ENCODE measurements at regions not wholly inside any gene's neighbourhood (a gene's known extent, or its start where the extent isn't known, plus 50 kb on each side); places are given as distances from the start of the nearest gene placed in this dataset.

DNA sequence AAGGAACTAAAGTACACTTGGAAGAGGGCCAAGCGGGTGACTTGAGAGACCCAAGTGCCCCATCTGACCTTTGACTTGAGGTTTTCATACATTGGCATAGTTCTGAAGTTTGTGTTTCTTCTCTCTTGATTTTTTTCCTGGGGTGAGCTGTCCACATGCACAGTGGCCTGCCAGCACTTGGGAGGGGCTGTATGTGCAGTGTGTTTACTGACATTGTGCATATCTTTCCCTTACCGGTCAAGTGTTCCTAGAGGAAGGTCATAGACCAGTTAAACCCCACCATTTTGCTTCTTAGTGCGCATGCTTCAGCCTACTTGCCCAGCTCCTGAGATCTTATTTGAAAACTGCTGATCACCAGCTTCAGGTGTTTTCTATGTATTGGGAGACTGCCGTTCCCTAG is 435.2 kb upstream of the KAZN start:
- Histone ChIP-seq H3K36me3 (ENCODE audit: control insufficient read depth in 2 of 2, extremely low read depth in 1 of 2, insufficient read depth in 2 of 2, low read length in 2 of 2) (no peaks in the 10 kb centered on the region), H3K4me1 (ENCODE audit: control insufficient read depth, extremely low read depth, insufficient read depth, low read length) (no peaks in the 10 kb centered on the region), H3K9ac (ENCODE audit: control insufficient read depth, extremely low read depth, insufficient read depth, low read length) (no peak overlapping the region), H3K4me2 (ENCODE audit: control insufficient read depth, extremely low read depth, insufficient read depth, low read depth, low read length) (no peak overlapping the region), H3K4me3 (ENCODE audit: control insufficient read depth in 2 of 3, extremely low read depth in 1 of 3, insufficient read depth in 2 of 3, low read depth in 1 of 3, low read length in 3 of 3) (no peak overlapping the region), H3K9me1 (ENCODE audit: control insufficient read depth, extremely low read depth, insufficient read depth, low read length) (no peaks in the 10 kb centered on the region), H3K79me2 (ENCODE audit: control insufficient read depth, insufficient read depth, low read length) (no peaks in the 10 kb centered on the region), H4K20me1 (ENCODE audit: control insufficient read depth, extremely low read depth, insufficient read depth, low read length) (no peaks in the 10 kb centered on the region), H3K27ac (ENCODE audit: control insufficient read depth, insufficient read depth, low read length) (no peak overlapping the region), H2AFZ (ENCODE audit: control insufficient read depth, low read length) (no peak overlapping the region), H3K27me3 (ENCODE audit: control insufficient read depth, extremely low read depth, insufficient read depth, low read length) (no peaks in the 10 kb centered on the region), H3K9me3 (ENCODE audit: control insufficient read depth, low read depth, low read length) (no peaks in the 10 kb centered on the region)
- dilution Hi-C loops (cut with MboI; ENCODE audit: extremely low pct_ligation_motif_present, low sequenced_read_pairs) = no loop called here
- DNase-seq (ENCODE audit: low read depth, low spot score) (no peak), FAIRE-seq (no peak)
- no peak for TF ChIP-seq CTCF (optimal IDR thresholded peaks at IDR 0.05 in 1 of 3, IDR thresholded peaks at IDR 0.05 in 1 of 3, conservative IDR thresholded peaks at IDR 0.05 in 1 of 3; ENCODE audit: extremely low read depth in 1 of 3, insufficient read depth in 2 of 3, low read length in 3 of 3)

- Histone ChIP-seq H3K36me3 (ENCODE audit: control insufficient read depth in 2 of 2, extremely low read depth in 1 of 2, insufficient read depth in 2 of 2, low read length in 2 of 2) (no peaks in the 10 kb centered on the region), H3K79me2 (ENCODE audit: control insufficient read depth, insufficient read depth, low read length) (no peaks in the 10 kb centered on the region), H2AFZ (ENCODE audit: control insufficient read depth, low read length) (no peak overlapping the region), H3K9me3 (ENCODE audit: control insufficient read depth, low read depth, low read length) (no peaks in the 10 kb centered on the region), H3K4me2 (ENCODE audit: control insufficient read depth, extremely low read depth, insufficient read depth, low read depth, low read length) (no peak overlapping the region), H3K4me1 (ENCODE audit: control insufficient read depth, extremely low read depth, insufficient read depth, low read length) (no peaks in the 10 kb centered on the region), H3K27ac (ENCODE audit: control insufficient read depth, insufficient read depth, low read length) (no peak overlapping the region), H3K27me3 (ENCODE audit: control insufficient read depth, extremely low read depth, insufficient read depth, low read length) (peaks cover 3% of the 10 kb centered on the region), H3K9ac (ENCODE audit: control insufficient read depth, extremely low read depth, insufficient read depth, low read length) (no peak overlapping the region), H4K20me1 (ENCODE audit: control insufficient read depth, extremely low read depth, insufficient read depth, low read length) (no peaks in the 10 kb centered on the region), H3K4me3 (ENCODE audit: control insufficient read depth in 2 of 3, extremely low read depth in 1 of 3, insufficient read depth in 2 of 3, low read depth in 1 of 3, low read length in 3 of 3) (no peak overlapping the region), H3K9me1 (ENCODE audit: control insufficient read depth, extremely low read depth, insufficient read depth, low read length) (no peaks in the 10 kb centered on the region)
- TF ChIP-seq CTCF (optimal IDR thresholded peaks at IDR 0.05 in 1 of 3, IDR thresholded peaks at IDR 0.05 in 1 of 3, conservative IDR thresholded peaks at IDR 0.05 in 1 of 3; ENCODE audit: extremely low read depth in 1 of 3, insufficient read depth in 2 of 3, low read length in 3 of 3) (no peak), EZH2 (IDR thresholded peaks at IDR 0.05; ENCODE audit: low read length) (no peak)
- dilution Hi-C loops (cut with MboI; ENCODE audit: extremely low pct_ligation_motif_present, low sequenced_read_pairs) = no loop called here
- no peak for DNase-seq (ENCODE audit: low read depth, low spot score)
- FAIRE-seq = no peak
Measured at GRCh38 chr1:14165371-14165801, 433.1 kb upstream of the KAZN start.
